ENCODE measurements at regions not wholly inside any gene's neighbourhood (a gene's known extent, or its start where the extent isn't known, plus 50 kb on each side); places are given as distances from the start of the nearest gene placed in this dataset.

- Mint-ChIP-seq H3K36me3 (ENCODE audit: low read depth) (no peaks in the 10 kb centered on the region), H3K4me3 (no peak overlapping the region), H3K27ac (no peak overlapping the region), H3K9me3 (ENCODE audit: low read depth) (no peaks in the 10 kb centered on the region), H3K27me3 (no peaks in the 10 kb centered on the region), H3K4me1 (no peaks in the 10 kb centered on the region)
- no peak for ATAC-seq
- CTCF ChIA-PET, result no interaction called here
- POLR2A ChIA-PET, result no interaction called here
- intact Hi-C loops (cut with DNase I, micrococcal nuclease), result loop anchor here in 1 of 2 experiments (10.0 kb wide), 1 partner anchor 892 kb away; no protein-coding TSS in a partner anchor
- DNase-seq, result no peak
Measured at GRCh38 chr3:148006508-148006907, 597.3 kb downstream of the ZIC1 start.

- Mint-ChIP-seq H3K27me3 (no peaks in the 10 kb centered on the region), H3K36me3 (ENCODE audit: low read depth) (no peaks in the 10 kb centered on the region), H3K9me3 (ENCODE audit: low read depth) (no peaks in the 10 kb centered on the region), H3K27ac (no peak overlapping the region), H3K4me3 (no peak overlapping the region), H3K4me1 (no peaks in the 10 kb centered on the region)
- ChIA-PET CTCF (no interaction called here), POLR2A (no interaction called here)
- intact Hi-C loops (cut with DNase I, micrococcal nuclease), result loop anchor here in 1 of 2 experiments (10.0 kb wide), 1 partner anchor 894 kb away; no protein-coding TSS in a partner anchor
- ATAC-seq (no peak), DNase-seq (no peak)
Measured at GRCh38 chr3:148008591-148008990, 599.4 kb downstream of the ZIC1 start.

GRCh38 chr3:148020861-148021260, 611.7 kb downstream of the ZIC1 start:
- H3K36me3 Mint-ChIP-seq (ENCODE audit: low read depth), result no peaks in the 10 kb centered on the region
- no peaks in the 10 kb centered on the region for H3K27me3 Mint-ChIP-seq
- CTCF ChIA-PET, result no interaction called here
- peaks cover 16% of the 10 kb centered on the region for H3K9me3 Mint-ChIP-seq (ENCODE audit: low read depth)
- no peaks in the 10 kb centered on the region for H3K4me1 Mint-ChIP-seq
- ATAC-seq, result no peak
- DNase-seq, result no peak
- POLR2A ChIA-PET, result no interaction called here
- H3K4me3 Mint-ChIP-seq, result no peak overlapping the region
- no peak overlapping the region for H3K27ac Mint-ChIP-seq
- intact Hi-C loops (cut with DNase I, micrococcal nuclease), result no loop called here

GRCh38 chr3:148021381-148021780, 612.2 kb downstream of the ZIC1 start:
- H3K9me3 Mint-ChIP-seq (ENCODE audit: low read depth), result peaks cover 16% of the 10 kb centered on the region
- CTCF ChIA-PET, result no interaction called here
- no peaks in the 10 kb centered on the region for H3K27me3 Mint-ChIP-seq
- ATAC-seq (no peak), DNase-seq (no peak)
- H3K4me1 Mint-ChIP-seq, result no peaks in the 10 kb centered on the region
- intact Hi-C loops (cut with DNase I, micrococcal nuclease), result no loop called here
- no peak overlapping the region for H3K4me3 Mint-ChIP-seq
- POLR2A ChIA-PET, result no interaction called here
- H3K27ac Mint-ChIP-seq, result no peak overlapping the region
- H3K36me3 Mint-ChIP-seq (ENCODE audit: low read depth), result no peaks in the 10 kb centered on the region

- H3K27ac Mint-ChIP-seq, result no peak overlapping the region
- intact Hi-C loops (cut with DNase I, micrococcal nuclease), result no loop called here
- no peaks in the 10 kb centered on the region for H3K27me3 Mint-ChIP-seq
- H3K9me3 Mint-ChIP-seq (ENCODE audit: low read depth), result peaks cover 7% of the 10 kb centered on the region
- H3K4me3 Mint-ChIP-seq, result no peak overlapping the region
- POLR2A ChIA-PET, result no interaction called here
- DNase-seq (no peak), ATAC-seq (no peak)
- CTCF ChIA-PET, result no interaction called here
- no peaks in the 10 kb centered on the region for H3K36me3 Mint-ChIP-seq (ENCODE audit: low read depth)
- no peaks in the 10 kb centered on the region for H3K4me1 Mint-ChIP-seq
Measured at GRCh38 chr3:148023994-148024393, 614.8 kb downstream of the ZIC1 start.

- ChIA-PET CTCF (no interaction called here), POLR2A (no interaction called here)
- H3K4me1 Mint-ChIP-seq, result no peaks in the 10 kb centered on the region
- no peak overlapping the region for H3K27ac Mint-ChIP-seq
- H3K27me3 Mint-ChIP-seq, result no peaks in the 10 kb centered on the region
- H3K9me3 Mint-ChIP-seq (ENCODE audit: low read depth), result peaks cover 5% of the 10 kb centered on the region
- H3K4me3 Mint-ChIP-seq, result no peak overlapping the region
- intact Hi-C loops (cut with DNase I, micrococcal nuclease), result no loop called here
- no peak for ATAC-seq
- no peak for DNase-seq
- H3K36me3 Mint-ChIP-seq (ENCODE audit: low read depth), result no peaks in the 10 kb centered on the region
Measured at GRCh38 chr3:148026009-148026588, 616.9 kb downstream of the ZIC1 start.

GRCh38 chr3:148030975-148031374, 621.8 kb downstream of the ZIC1 start:
- H3K4me1 Mint-ChIP-seq, result no peaks in the 10 kb centered on the region
- H3K9me3 Mint-ChIP-seq (ENCODE audit: low read depth), result no peaks in the 10 kb centered on the region
- no peak for ATAC-seq
- intact Hi-C loops (cut with DNase I, micrococcal nuclease), result no loop called here
- ChIA-PET POLR2A (no interaction called here), CTCF (no interaction called here)
- no peaks in the 10 kb centered on the region for H3K27me3 Mint-ChIP-seq
- no peak overlapping the region for H3K4me3 Mint-ChIP-seq
- H3K27ac Mint-ChIP-seq, result no peak overlapping the region
- no peak for DNase-seq
- H3K36me3 Mint-ChIP-seq (ENCODE audit: low read depth), result no peaks in the 10 kb centered on the region

GRCh38 chr3:148034353-148034752, 625.2 kb downstream of the ZIC1 start:
- Mint-ChIP-seq H3K4me3 (no peak overlapping the region), H3K36me3 (ENCODE audit: low read depth) (no peaks in the 10 kb centered on the region), H3K4me1 (no peaks in the 10 kb centered on the region), H3K9me3 (ENCODE audit: low read depth) (no peaks in the 10 kb centered on the region), H3K27me3 (no peaks in the 10 kb centered on the region), H3K27ac (no peak overlapping the region)
- ChIA-PET CTCF (no interaction called here), POLR2A (no interaction called here)
- no peak for ATAC-seq
- no peak for DNase-seq
- intact Hi-C loops (cut with DNase I, micrococcal nuclease), result no loop called here

GRCh38 chr3:148036331-148036876, 627.2 kb downstream of the ZIC1 start:
- no peaks in the 10 kb centered on the region for H3K4me1 Mint-ChIP-seq
- no peak for DNase-seq
- H3K27ac Mint-ChIP-seq, result no peak overlapping the region
- no peak overlapping the region for H3K4me3 Mint-ChIP-seq
- H3K36me3 Mint-ChIP-seq (ENCODE audit: low read depth), result no peaks in the 10 kb centered on the region
- ChIA-PET POLR2A (no interaction called here), CTCF (no interaction called here)
- no peak for ATAC-seq
- no peaks in the 10 kb centered on the region for H3K27me3 Mint-ChIP-seq
- intact Hi-C loops (cut with DNase I, micrococcal nuclease), result no loop called here
- no peaks in the 10 kb centered on the region for H3K9me3 Mint-ChIP-seq (ENCODE audit: low read depth)

GRCh38 chr3:148042663-148043445, 633.7 kb downstream of the ZIC1 start:
- Mint-ChIP-seq H3K4me3 (no peak overlapping the region), H3K36me3 (ENCODE audit: low read depth) (no peaks in the 10 kb centered on the region), H3K27ac (no peak overlapping the region), H3K4me1 (no peaks in the 10 kb centered on the region), H3K27me3 (no peaks in the 10 kb centered on the region), H3K9me3 (ENCODE audit: low read depth) (peaks cover 5% of the 10 kb centered on the region)
- DNase-seq (no peak), ATAC-seq (no peak)
- intact Hi-C loops (cut with DNase I, micrococcal nuclease), result no loop called here
- ChIA-PET CTCF (no interaction called here), POLR2A (no interaction called here)

- CTCF ChIA-PET, result no interaction called here
- Mint-ChIP-seq H3K36me3 (ENCODE audit: low read depth) (no peaks in the 10 kb centered on the region), H3K9me3 (ENCODE audit: low read depth) (peaks cover 5% of the 10 kb centered on the region), H3K4me3 (no peak overlapping the region), H3K27ac (no peak overlapping the region), H3K4me1 (no peaks in the 10 kb centered on the region), H3K27me3 (no peaks in the 10 kb centered on the region)
- intact Hi-C loops (cut with DNase I, micrococcal nuclease), result no loop called here
- ATAC-seq, result no peak
- POLR2A ChIA-PET, result no interaction called here
- no peak for DNase-seq
Measured at GRCh38 chr3:148044151-148044550, 635.0 kb downstream of the ZIC1 start.

GRCh38 chr3:148054999-148055398, 642.7 kb upstream of the AGTR1 start:
- H3K9me3 Mint-ChIP-seq (ENCODE audit: low read depth), result no peaks in the 10 kb centered on the region
- no peak overlapping the region for H3K4me3 Mint-ChIP-seq
- ChIA-PET CTCF (no interaction called here), POLR2A (no interaction called here)
- no peak overlapping the region for H3K27ac Mint-ChIP-seq
- H3K4me1 Mint-ChIP-seq, result no peaks in the 10 kb centered on the region
- intact Hi-C loops (cut with DNase I, micrococcal nuclease), result no loop called here
- no peak for DNase-seq
- H3K36me3 Mint-ChIP-seq (ENCODE audit: low read depth), result no peaks in the 10 kb centered on the region
- no peak for ATAC-seq
- no peaks in the 10 kb centered on the region for H3K27me3 Mint-ChIP-seq

Data from activated CD4-positive, alpha-beta T cell treated with anti-CD3 and anti-CD28 coated beads for 36 hours (primary cell).